CD4-positive, alpha-beta T cell treated with Interleukin-15 for 4 hours (primary cell): ENCODE measurements at regions not wholly inside any gene's neighbourhood (a gene's known extent, or its start where the extent isn't known, plus 50 kb on each side); places are given as distances from the start of the nearest gene placed in this dataset.

Experiments used
- DNase-seq: peaks from one replicate; pipeline ENCODE4 v3.0.0-alpha.2; 2020; ENCODE audit warnings: low spot score

DNA sequence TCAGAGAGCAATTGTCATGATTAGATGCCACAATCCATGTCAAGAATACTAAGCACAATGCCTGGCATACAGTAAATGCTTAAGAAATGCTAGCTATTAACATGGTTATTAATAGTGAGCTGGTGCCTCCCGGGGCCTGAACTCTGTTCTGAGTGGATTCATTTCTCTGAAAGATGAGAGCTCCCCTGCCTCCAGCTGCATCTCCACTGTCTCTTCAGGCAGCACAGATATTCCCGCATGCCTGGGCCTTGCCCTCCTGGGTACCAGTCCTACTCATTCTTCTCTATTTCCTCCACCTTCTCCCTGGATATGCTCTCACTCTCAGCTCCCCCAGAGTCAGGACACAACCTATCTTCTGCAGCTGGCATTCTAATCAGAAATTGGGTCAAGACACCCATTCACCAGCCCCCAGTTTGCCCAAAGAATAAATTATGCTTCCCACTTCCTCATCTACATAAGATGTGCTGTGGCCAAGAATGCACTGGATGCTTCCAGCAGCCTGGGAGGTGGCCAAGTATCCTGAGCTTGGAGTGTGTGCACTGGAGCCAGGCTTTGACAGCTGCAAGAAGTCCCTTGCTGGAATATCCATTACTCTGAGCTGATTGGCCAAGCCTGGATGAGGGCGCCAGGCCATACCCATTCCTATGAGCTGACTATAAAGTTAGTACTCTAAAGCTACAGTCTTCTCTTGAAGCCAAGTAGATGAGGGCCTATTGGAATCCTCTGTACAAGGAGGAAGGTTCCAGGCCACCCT lies 669.0 kb downstream of the ACTL7B start:
- no peak for DNase-seq

- no peak for DNase-seq
These were observed 670.2 kb downstream of the ACTL7B start for GRCh38 chr9:108185613-108186012.

DNA sequence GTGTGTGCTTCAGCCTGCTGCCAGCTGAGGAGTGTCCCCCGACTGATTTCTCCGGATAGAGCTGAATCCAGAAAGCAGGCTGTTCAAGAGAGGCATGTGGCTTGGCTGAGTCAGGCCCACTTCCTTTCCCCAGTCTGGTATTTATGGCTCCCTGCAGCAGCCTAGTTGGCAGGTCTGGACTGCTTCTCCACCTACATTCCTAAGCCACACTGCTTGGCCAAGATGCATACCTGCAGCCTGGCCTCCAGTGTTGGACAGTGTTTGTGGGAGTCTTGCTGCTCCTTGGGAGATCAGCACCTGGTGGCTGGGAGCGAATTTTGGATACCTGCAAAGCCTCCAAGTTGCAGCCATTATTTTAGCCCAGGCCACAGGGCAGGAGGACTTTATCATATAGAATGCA lies 670.8 kb downstream of the ACTL7B start:
- DNase-seq, result no peak

DNA sequence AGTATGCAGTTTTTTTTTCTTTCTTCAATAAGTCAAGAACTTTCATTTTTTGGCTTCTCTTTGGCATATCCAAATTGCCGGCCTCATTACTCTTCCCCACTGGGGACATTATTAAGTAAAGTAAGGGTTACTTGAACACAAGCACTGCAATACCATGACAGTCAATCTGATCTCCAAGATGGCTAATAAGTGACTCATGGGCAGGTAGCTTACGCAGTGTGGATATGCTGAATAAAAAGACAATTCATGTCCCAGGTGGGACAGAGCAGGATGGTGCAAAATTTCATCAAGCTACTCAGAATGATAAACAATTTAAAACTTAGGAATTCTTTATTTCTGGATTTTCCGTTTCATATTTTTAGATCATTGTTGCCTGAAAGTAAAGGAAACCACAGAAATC lies 671.8 kb downstream of the ACTL7B start:
- DNase-seq, result no peak

GRCh38 chr9:108182950-108183381 lies 672.8 kb downstream of the ACTL7B start:
- no peak for DNase-seq

- no peak for DNase-seq
These were observed 673.5 kb downstream of the ACTL7B start for GRCh38 chr9:108182270-108182669.

DNA sequence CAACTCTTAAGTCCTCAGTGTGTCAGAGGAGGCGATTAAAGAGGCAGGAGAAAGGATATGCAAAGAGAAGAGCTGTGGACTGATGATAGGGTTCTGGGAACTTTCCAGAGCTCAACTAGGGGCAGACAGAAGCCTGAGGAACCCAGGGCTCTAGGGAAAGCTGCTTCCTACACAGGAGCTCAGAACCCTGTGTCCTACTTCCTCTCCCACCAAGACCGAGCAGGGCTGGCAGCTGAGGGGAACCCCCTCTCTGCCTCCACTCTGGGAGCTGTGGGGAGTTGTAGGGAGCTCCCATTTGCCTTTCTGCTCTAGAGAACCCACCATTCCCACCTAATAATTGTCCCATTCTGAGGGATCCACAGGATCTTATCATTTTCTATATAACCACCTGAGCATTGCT lies 674.3 kb downstream of the ACTL7B start:
- no peak for DNase-seq

- DNase-seq, result no peak
These were observed 675.2 kb downstream of the ACTL7B start for GRCh38 chr9:108180541-108180940.

- DNase-seq, result no peak
These were observed 677.5 kb downstream of the ACTL7B start for GRCh38 chr9:108178318-108178717.

- no peak for DNase-seq
These were observed 678.8 kb upstream of the KLF4 start for GRCh38 chr9:108168236-108168850.

GRCh38 chr9:108167136-108167900 lies 677.7 kb upstream of the KLF4 start:
- no peak for DNase-seq

DNA sequence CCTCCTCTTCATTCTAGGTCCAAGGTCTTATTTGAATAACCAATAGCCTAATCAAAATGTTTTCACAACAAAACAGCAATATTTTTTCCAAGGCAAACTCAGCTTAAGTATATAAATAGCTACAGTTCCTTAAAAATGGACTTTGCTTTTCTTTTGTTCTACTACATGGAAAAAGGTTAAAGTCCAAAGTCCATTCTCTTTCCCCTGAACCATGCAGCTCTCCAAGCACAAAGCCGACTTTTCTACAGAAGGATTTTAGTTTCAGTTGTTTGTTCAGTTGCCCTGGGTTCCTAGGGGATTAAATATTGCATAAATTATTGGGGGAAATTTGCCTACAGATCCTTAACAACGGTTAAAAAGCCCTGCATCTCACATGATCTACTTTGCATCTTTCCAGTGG lies 677.0 kb upstream of the KLF4 start:
- DNase-seq, result no peak

- DNase-seq, result no peak
These were observed 673.9 kb upstream of the KLF4 start for GRCh38 chr9:108163321-108164005.

DNA sequence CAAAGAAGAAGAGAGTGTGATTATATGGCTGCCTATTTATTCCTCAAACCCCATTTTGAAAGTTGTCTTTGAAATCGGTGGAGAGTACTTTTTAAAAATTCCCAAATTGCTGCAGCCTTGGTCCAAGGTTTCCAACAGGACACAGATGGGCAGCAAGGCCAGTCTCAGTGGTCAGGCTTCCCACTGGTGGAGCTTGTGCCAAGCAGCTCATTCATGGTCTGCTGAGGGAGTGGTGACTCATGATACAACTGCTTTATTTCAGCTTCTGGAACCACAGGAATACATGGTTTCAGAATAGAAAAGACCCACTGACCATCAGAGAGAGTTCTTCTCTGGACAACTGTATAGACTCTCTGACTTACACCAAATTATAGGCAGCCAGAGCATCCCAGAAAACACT lies 673.1 kb upstream of the KLF4 start:
- no peak for DNase-seq

GRCh38 chr9:108161503-108161902 lies 671.9 kb upstream of the KLF4 start:
- DNase-seq, result no peak

DNA sequence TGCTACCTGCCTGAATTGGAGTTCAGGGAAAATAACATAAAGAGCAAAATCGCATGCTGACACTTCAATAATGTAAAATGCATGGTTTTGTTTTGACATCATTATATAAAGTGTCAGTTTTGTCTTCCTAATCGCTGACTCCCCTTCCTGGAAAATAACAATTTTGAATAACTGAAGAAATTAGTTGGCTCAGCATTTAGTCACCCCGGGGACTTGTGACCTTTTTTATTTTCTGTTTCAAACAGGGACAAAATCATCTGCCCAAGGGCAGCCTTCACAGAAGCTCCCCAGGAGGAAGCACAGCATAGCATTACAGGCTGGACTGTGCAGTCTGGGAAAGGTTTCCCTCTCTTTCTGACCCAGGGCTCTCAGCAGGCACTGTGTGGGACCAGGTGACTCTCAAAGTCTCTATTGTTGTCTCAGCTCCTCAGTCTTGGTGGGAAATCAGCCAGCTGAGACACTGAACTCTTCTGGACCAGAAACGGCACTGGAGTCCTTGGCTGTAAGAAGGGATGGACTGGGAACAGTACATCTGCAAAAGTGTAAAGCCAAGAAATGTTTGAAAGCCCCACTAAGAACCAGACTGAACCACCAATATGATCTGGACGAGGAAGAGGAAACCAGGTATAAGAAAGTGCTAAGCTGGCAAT lies 671.3 kb upstream of the KLF4 start:
- DNase-seq, result no peak

GRCh38 chr9:108160039-108160438 lies 670.5 kb upstream of the KLF4 start:
- DNase-seq, result no peak

- no peak for DNase-seq
These were observed 668.8 kb upstream of the KLF4 start for GRCh38 chr9:108158236-108158995.

DNA sequence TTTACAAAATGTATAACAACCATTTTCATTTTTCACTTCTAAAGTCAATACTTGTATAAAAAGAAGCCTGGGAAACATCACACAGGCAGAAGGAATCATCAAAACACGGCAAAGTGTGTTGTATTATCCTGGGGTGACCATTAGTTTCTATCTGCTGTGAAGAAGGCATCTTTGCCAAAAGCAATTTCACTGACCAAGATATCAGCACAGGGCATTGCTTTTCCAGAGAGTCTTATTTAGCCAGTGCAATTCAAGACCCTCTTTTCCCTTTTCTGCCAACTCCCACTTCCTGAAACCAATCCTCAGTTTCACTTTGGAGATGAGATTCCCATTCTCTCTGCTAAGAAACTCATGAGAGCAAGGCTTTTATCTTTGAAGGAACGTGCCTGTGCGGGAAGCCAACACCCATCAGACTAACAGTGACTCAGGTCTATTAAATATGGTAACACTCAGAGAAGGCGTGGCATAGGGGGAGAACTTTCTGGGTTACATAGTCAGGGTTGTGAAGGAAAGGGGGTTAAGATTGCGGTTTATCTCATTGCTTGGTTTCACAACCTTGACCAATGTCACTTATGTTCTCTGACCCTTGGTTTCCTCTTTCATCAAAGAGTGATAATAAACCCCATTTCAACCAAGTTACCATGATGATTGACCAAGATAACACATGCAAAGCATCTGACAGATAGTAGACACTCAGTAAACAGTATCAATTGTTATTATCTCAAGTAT lies 666.9 kb upstream of the KLF4 start:
- DNase-seq, result no peak

GRCh38 chr9:108153416-108153815 lies 663.8 kb upstream of the KLF4 start:
- DNase-seq, result no peak
